ENCODE measurements at regions not wholly inside any gene's neighbourhood (a gene's known extent, or its start where the extent isn't known, plus 50 kb on each side); places are given as distances from the start of the nearest gene placed in this dataset.

- Histone ChIP-seq H3K79me2 (ENCODE audit: control insufficient read depth, insufficient read depth, low read length) (no peaks in the 10 kb centered on the region), H3K27me3 (ENCODE audit: control insufficient read depth in 2 of 2, insufficient read depth in 2 of 2, low read length in 2 of 2) (no peaks in the 10 kb centered on the region), H3K4me2 (ENCODE audit: insufficient read depth, low read length) (no peak overlapping the region), H4K20me1 (replicated peaks; ENCODE audit: control insufficient read depth, insufficient read depth, low read length) (no peaks in the 10 kb centered on the region), H3K9ac (ENCODE audit: insufficient read depth in 1 of 2, low read depth in 2 of 2, low read length in 2 of 2) (no peak overlapping the region), H3K27ac (ENCODE audit: extremely low read depth, low read depth, low read length) (no peak overlapping the region), H3K4me3 (no peak overlapping the region), H3K4me1 (replicated peaks in 1 of 2; ENCODE audit: control insufficient read depth in 2 of 2, insufficient read depth in 2 of 2, low read length in 2 of 2) (no peaks in the 10 kb centered on the region), H3K9me3 (replicated peaks; ENCODE audit: control insufficient read depth, insufficient read depth, low read depth, low read length) (no peaks in the 10 kb centered on the region), H3K9me1 (ENCODE audit: control insufficient read depth, insufficient read depth, low read length) (no peaks in the 10 kb centered on the region), H3K36me3 (ENCODE audit: control insufficient read depth, insufficient read depth, low read length) (no peaks in the 10 kb centered on the region), H2AFZ (ENCODE audit: low read depth, low read length) (no peak overlapping the region)
- TF ChIP-seq GTF2F1 (IDR thresholded peaks at IDR 0.05; ENCODE audit: low read depth, low read length): no peak
- no peak for TF ChIP-seq POU5F1 (IDR thresholded peaks at IDR 0.05; ENCODE audit: borderline replicate concordance, low read depth, low read length, partially characterized antibody)
- TF ChIP-seq, protein P1, sequence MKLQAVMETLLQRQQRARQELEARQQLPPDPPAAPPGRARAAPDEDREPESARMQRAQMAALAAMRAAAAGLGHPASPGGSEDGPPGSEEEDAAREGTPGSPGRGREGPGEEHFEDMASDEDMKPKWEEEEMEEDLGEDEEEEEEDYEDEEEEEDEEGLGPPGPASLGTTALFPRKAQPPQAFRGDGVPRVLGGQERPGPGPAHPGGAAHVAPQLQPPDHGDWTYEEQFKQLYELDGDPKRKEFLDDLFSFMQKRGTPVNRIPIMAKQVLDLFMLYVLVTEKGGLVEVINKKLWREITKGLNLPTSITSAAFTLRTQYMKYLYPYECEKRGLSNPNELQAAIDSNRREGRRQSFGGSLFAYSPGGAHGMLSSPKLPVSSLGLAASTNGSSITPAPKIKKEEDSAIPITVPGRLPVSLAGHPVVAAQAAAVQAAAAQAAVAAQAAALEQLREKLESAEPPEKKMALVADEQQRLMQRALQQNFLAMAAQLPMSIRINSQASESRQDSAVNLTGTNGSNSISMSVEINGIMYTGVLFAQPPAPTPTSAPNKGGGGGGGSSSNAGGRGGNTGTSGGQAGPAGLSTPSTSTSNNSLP (IDR thresholded peaks at IDR 0.05; ENCODE audit: borderline replicate concordance, low read depth, low read length): no peak
- TF ChIP-seq ETV1 (tag; conservative IDR thresholded peaks at IDR 0.05; ENCODE audit: low read depth): no peak
- TF ChIP-seq ELF1 (tag; IDR thresholded peaks at IDR 0.05): no peak
- TF ChIP-seq, protein P2, sequence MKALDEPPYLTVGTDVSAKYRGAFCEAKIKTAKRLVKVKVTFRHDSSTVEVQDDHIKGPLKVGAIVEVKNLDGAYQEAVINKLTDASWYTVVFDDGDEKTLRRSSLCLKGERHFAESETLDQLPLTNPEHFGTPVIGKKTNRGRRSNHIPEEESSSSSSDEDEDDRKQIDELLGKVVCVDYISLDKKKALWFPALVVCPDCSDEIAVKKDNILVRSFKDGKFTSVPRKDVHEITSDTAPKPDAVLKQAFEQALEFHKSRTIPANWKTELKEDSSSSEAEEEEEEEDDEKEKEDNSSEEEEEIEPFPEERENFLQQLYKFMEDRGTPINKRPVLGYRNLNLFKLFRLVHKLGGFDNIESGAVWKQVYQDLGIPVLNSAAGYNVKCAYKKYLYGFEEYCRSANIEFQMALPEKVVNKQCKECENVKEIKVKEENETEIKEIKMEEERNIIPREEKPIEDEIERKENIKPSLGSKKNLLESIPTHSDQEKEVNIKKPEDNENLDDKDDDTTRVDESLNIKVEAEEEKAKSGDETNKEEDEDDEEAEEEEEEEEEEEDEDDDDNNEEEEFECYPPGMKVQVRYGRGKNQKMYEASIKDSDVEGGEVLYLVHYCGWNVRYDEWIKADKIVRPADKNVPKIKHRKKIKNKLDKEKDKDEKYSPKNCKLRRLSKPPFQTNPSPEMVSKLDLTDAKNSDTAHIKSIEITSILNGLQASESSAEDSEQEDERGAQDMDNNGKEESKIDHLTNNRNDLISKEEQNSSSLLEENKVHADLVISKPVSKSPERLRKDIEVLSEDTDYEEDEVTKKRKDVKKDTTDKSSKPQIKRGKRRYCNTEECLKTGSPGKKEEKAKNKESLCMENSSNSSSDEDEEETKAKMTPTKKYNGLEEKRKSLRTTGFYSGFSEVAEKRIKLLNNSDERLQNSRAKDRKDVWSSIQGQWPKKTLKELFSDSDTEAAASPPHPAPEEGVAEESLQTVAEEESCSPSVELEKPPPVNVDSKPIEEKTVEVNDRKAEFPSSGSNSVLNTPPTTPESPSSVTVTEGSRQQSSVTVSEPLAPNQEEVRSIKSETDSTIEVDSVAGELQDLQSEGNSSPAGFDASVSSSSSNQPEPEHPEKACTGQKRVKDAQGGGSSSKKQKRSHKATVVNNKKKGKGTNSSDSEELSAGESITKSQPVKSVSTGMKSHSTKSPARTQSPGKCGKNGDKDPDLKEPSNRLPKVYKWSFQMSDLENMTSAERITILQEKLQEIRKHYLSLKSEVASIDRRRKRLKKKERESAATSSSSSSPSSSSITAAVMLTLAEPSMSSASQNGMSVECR (CRISPR knock-in tag; IDR thresholded peaks at IDR 0.05): no peak
- TF ChIP-seq, protein P3, sequence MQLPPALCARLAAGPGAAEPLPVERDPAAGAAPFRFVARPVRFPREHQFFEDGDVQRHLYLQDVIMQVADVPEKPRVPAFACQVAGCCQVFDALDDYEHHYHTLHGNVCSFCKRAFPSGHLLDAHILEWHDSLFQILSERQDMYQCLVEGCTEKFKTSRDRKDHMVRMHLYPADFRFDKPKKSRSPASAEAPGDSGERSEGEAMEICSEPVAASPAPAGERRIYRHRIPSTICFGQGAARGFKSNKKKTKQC (CRISPR knock-in tag; IDR thresholded peaks at IDR 0.05): no peak
- TF ChIP-seq ZNF140 (CRISPR knock-in tag; IDR thresholded peaks at IDR 0.05): no peak
- DNase-seq (ENCODE audit: extremely low read depth in 1 of 4, low spot score in 3 of 4): no peak
- ChIA-PET CTCF (ENCODE audit: low intra/inter-chr PET ratio) (no interaction called here), POLR2A (no interaction called here)
- ATAC-seq: no peak
- intact Hi-C loops (cut with micrococcal nuclease) (no loop called here), in situ Hi-C loops (cut with MboI) (no loop called here)
- no peak for FAIRE-seq
- no TSS peak for BruUV-seq (replicated peaks)
These were observed 246.1 kb downstream of the PIK3C3 start for GRCh38 chr18:42201137-42201536.
